Neuronal stem cell (in vitro differentiated cells): ENCODE measurements at regions not wholly inside any gene's neighbourhood (a gene's known extent, or its start where the extent isn't known, plus 50 kb on each side); places are given as distances from the start of the nearest gene placed in this dataset.
"Not testable (repeated sequence)": the region's sequence is repeated elsewhere in the genome, so short reads cannot be mapped to it uniquely, and the experiment has no call there.

ENCODE experiments used
- DNase-seq: peaks from one replicate; pipeline ENCODE4 v3.0.0-alpha.2; 2013; ENCODE audit warnings: low spot score
- H2AFZ ChIP-seq: one replicate; pipeline ENCODE4 v1.6.1; 2013; ENCODE audit warnings: mild to moderate bottlenecking, low read length, inconsistent platforms
- H2AK5ac ChIP-seq: 2 replicates; pipeline ENCODE4 v1.6.1; 2013; ENCODE audit warnings: low read depth, mild to moderate bottlenecking, inconsistent platforms, low read length, moderate library complexity, mixed read lengths
- H2BK120ac ChIP-seq: 2 replicates; pipeline ENCODE4 v1.6.1; 2013; ENCODE audit warnings: low read depth, mild to moderate bottlenecking, inconsistent platforms, low read length, moderate library complexity, mixed read lengths
- H2BK12ac ChIP-seq: one replicate; pipeline ENCODE4 v1.6.1; 2013; ENCODE audit warnings: low read length, inconsistent platforms
- H2BK15ac ChIP-seq: 2 replicates; pipeline ENCODE4 v1.6.1; 2013; ENCODE audit warnings: mild to moderate bottlenecking, low read length, inconsistent platforms, mixed read lengths
- H2BK5ac ChIP-seq: one replicate; pipeline ENCODE4 v1.6.1; 2013; ENCODE audit warnings: inconsistent platforms, mild to moderate bottlenecking, low read length, moderate library complexity
- H3K14ac ChIP-seq: one replicate; pipeline ENCODE4 v1.6.1; 2013; ENCODE audit warnings: low read length, inconsistent platforms
- H3K18ac ChIP-seq: 2 replicates; pipeline ENCODE4 v1.6.1; 2013; ENCODE audit warnings: low read length, inconsistent platforms
- H3K23ac ChIP-seq: 2 replicates; pipeline ENCODE4 v1.6.1; 2013; ENCODE audit warnings: low read depth, mild to moderate bottlenecking, mixed read lengths, low read length, inconsistent platforms; ENCODE audit not compliant: poor library complexity
- H3K27ac ChIP-seq: replicated peaks from 3 replicates; pipeline ENCODE4 v1.5.1; 2013; ENCODE audit warnings: low read length, inconsistent platforms
- H3K27me3 ChIP-seq, 3 experiments: 2 replicates each; pipeline ENCODE4 v1.6.1; 2013; ENCODE audit warnings: low read length in 3 of 3, mild to moderate bottlenecking in 2 of 3, inconsistent platforms in 1 of 3, low read depth in 1 of 3, mixed read lengths in 1 of 3, moderate library complexity in 1 of 3; ENCODE audit not compliant: control insufficient read depth in 3 of 3, insufficient read depth in 3 of 3
- H3K36me3 ChIP-seq, 2 donors: replicated peaks in 1 of 2; 2 replicates each; pipeline ENCODE4 v1.6.1; 2013; ENCODE audit warnings: low read length in 2 of 2; ENCODE audit not compliant: control insufficient read depth in 2 of 2, insufficient read depth in 2 of 2
- H3K4ac ChIP-seq: 2 replicates; pipeline ENCODE4 v1.6.1; 2013; ENCODE audit warnings: inconsistent platforms, mild to moderate bottlenecking, low read length, moderate library complexity
- H3K4me1 ChIP-seq, 2 donors: 1 replicate in 1 of 2; 2 replicates in 1 of 2; pipeline ENCODE4 v1.6.1; 2013; ENCODE audit warnings: low read length in 2 of 2, low read depth in 1 of 2; ENCODE audit not compliant: control insufficient read depth in 2 of 2, insufficient read depth in 1 of 2
- H3K4me2 ChIP-seq: one replicate; pipeline ENCODE4 v1.6.1; 2013; ENCODE audit warnings: mild to moderate bottlenecking, low read length, inconsistent platforms; ENCODE audit not compliant: insufficient read depth, poor library complexity, severe bottlenecking
- H3K4me3 ChIP-seq, 2 donors: 2 replicates each; pipeline ENCODE4 v1.5.1; 2013; ENCODE audit warnings: low read length in 2 of 2, mild to moderate bottlenecking in 2 of 2, inconsistent platforms in 1 of 2, moderate library complexity in 1 of 2
- H3K79me1 ChIP-seq: one replicate; pipeline ENCODE4 v1.6.1; 2013; ENCODE audit warnings: low read depth, mild to moderate bottlenecking, inconsistent platforms, low read length, moderate library complexity
- H3K9ac ChIP-seq: one replicate; pipeline ENCODE4 v1.6.1; 2013; ENCODE audit warnings: mild to moderate bottlenecking, low read depth, low read length, inconsistent platforms; ENCODE audit not compliant: poor library complexity
- H3K9me3 ChIP-seq, 2 donors: replicated peaks in 1 of 2; 2 replicates each; pipeline versions ENCODE3 to v1.6.1; 2013; ENCODE audit warnings: low read length in 2 of 2, mild to moderate bottlenecking in 2 of 2, inconsistent platforms in 1 of 2, low read depth in 1 of 2, mixed read lengths in 1 of 2, moderate library complexity in 1 of 2; ENCODE audit not compliant: control insufficient read depth in 2 of 2, insufficient read depth in 1 of 2
- H4K8ac ChIP-seq: one replicate; pipeline ENCODE4 v1.6.1; 2013; ENCODE audit warnings: low read depth, mild to moderate bottlenecking, inconsistent platforms, low read length, moderate library complexity
- H4K91ac ChIP-seq: one replicate; pipeline ENCODE4 v1.6.1; 2013; ENCODE audit warnings: low read length, low read depth, mild to moderate bottlenecking, inconsistent platforms; ENCODE audit not compliant: poor library complexity
- WGBS, 2 donors: extraction: QIAGEN DNeasy Blood & Tissue Kit; methylation state at CpG; one replicate each; pipeline ENCODE4 v1.1.7; 2013; ENCODE audit warnings: missing lambda C conversion rate in 2 of 2, mixed read lengths in 1 of 2; ENCODE audit not compliant: insufficient read length in 2 of 2, insufficient replicate concordance in 1 of 2; ENCODE audit errors: extremely low coverage in 2 of 2; 5-methylcytosine and 5-hydroxymethylcytosine counted together

GRCh38 chr1:223023863-223024262 is 119.2 kb downstream of the TLR5 start:
- no peak overlapping the region for H2AFZ ChIP-seq
- no peak overlapping the region for H4K91ac ChIP-seq
- no peak overlapping the region for H2BK120ac ChIP-seq
- no peaks in the 10 kb centered on the region for H3K79me1 ChIP-seq
- no peak overlapping the region for H3K4me3 ChIP-seq
- no peak overlapping the region for H3K9ac ChIP-seq
- H3K27ac ChIP-seq = no peak overlapping the region
- peaks cover 0 to 3% (median 0%) of the 10 kb centered on the region in 3 experiments for H3K27me3 ChIP-seq
- H3K36me3 ChIP-seq = no peaks in the 10 kb centered on the region
- H4K8ac ChIP-seq = no peak overlapping the region
- DNase-seq = no peak
- H2BK5ac ChIP-seq = no peak overlapping the region
- no peak overlapping the region for H3K14ac ChIP-seq
- H3K4me1 ChIP-seq = peaks cover 12 to 16% of the 10 kb centered on the region in 2 donors
- H3K18ac ChIP-seq = no peak overlapping the region
- H3K4ac ChIP-seq = no peak overlapping the region
- H2BK15ac ChIP-seq = peak overlapping the region; percentile 77
- H2AK5ac ChIP-seq = no peak overlapping the region
- H3K4me2 ChIP-seq = no peak overlapping the region
- no peak overlapping the region for H3K23ac ChIP-seq
- peaks cover 0 to 7% of the 10 kb centered on the region in 2 donors for H3K9me3 ChIP-seq
- no peak overlapping the region for H2BK12ac ChIP-seq
- WGBS, 2 donors = no CpG with 5 or more reads among the region's 7 CpGs

GRCh38 chr1:223024486-223024885 is 118.6 kb downstream of the TLR5 start:
- H2AK5ac ChIP-seq, H3K23ac ChIP-seq, H3K9ac ChIP-seq, H3K27me3 ChIP-seq, H4K91ac ChIP-seq, DNase-seq, H3K9me3 ChIP-seq, H2BK120ac ChIP-seq, H3K4me3 ChIP-seq, H3K4me2 ChIP-seq, H3K36me3 ChIP-seq, H3K27ac ChIP-seq, H2BK5ac ChIP-seq, H4K8ac ChIP-seq, H2AFZ ChIP-seq, H2BK15ac ChIP-seq, H3K14ac ChIP-seq, H3K4ac ChIP-seq, H2BK12ac ChIP-seq, H3K18ac ChIP-seq, H3K79me1 ChIP-seq: not testable (repeated sequence)
- H3K4me1 ChIP-seq = peaks cover 12 to 16% of the 10 kb centered on the region in 2 donors
- no CpG with 5 or more reads among the region's 5 CpGs for WGBS, 2 donors

GRCh38 chr1:223025190-223025734 is 117.8 kb downstream of the TLR5 start:
- not testable (repeated sequence) for H2AFZ ChIP-seq, H2AK5ac ChIP-seq, H2BK5ac ChIP-seq, H3K27ac ChIP-seq, H4K8ac ChIP-seq, H4K91ac ChIP-seq, H3K9ac ChIP-seq, H3K4me3 ChIP-seq, H3K4ac ChIP-seq, H3K18ac ChIP-seq, H3K23ac ChIP-seq, DNase-seq, H3K27me3 ChIP-seq, H3K14ac ChIP-seq, H3K4me2 ChIP-seq, H2BK15ac ChIP-seq, H3K36me3 ChIP-seq, H3K79me1 ChIP-seq, H2BK12ac ChIP-seq, H3K9me3 ChIP-seq, H2BK120ac ChIP-seq
- WGBS, 2 donors = no CpG with 5 or more reads among the region's 4 CpGs
- peaks cover 12 to 17% of the 10 kb centered on the region in 2 donors for H3K4me1 ChIP-seq

GRCh38 chr1:223026639-223027038 is 116.4 kb downstream of the TLR5 start:
- not testable (repeated sequence) for H3K4me2 ChIP-seq, H2BK120ac ChIP-seq, H3K18ac ChIP-seq, H2BK5ac ChIP-seq, H3K36me3 ChIP-seq, H3K4me3 ChIP-seq, H2AFZ ChIP-seq, H2AK5ac ChIP-seq, H3K4ac ChIP-seq, H4K91ac ChIP-seq, H2BK15ac ChIP-seq, H3K23ac ChIP-seq, H3K27ac ChIP-seq, DNase-seq, H3K27me3 ChIP-seq, H3K9me3 ChIP-seq, H3K9ac ChIP-seq, H2BK12ac ChIP-seq, H4K8ac ChIP-seq, H3K79me1 ChIP-seq, H3K14ac ChIP-seq
- peaks cover 20 to 21% of the 10 kb centered on the region in 2 donors for H3K4me1 ChIP-seq
- no CpG with 5 or more reads among the region's 5 CpGs for WGBS, 2 donors
